ENCODE measurements at regions not wholly inside any gene's neighbourhood (a gene's known extent, or its start where the extent isn't known, plus 50 kb on each side); places are given as distances from the start of the nearest gene placed in this dataset.

GRCh38 chr20:52552181-52552872 lies 360.7 kb upstream of the ZFP64 start:
- TF ChIP-seq CTCF (conservative IDR thresholded peaks at IDR 0.05; ENCODE audit: low read depth, low read length) (no peak), EZH2 (IDR thresholded peaks at IDR 0.05; ENCODE audit: low read length, unreplicated experiment) (no peak)
